DMS 273 treated with DMSO at 0.1 percent for 48 hours (cell line): ENCODE measurements at regions not wholly inside any gene's neighbourhood (a gene's known extent, or its start where the extent isn't known, plus 50 kb on each side); places are given as distances from the start of the nearest gene placed in this dataset.
"Not testable (repeated sequence)": the region's sequence is repeated elsewhere in the genome, so short reads cannot be mapped to it uniquely, and the experiment has no call there.

Experiments
- DNase-seq: peaks from one replicate; lab custom pipeline; 2025; lab: John Stamatoyannopoulos, UW

DNA sequence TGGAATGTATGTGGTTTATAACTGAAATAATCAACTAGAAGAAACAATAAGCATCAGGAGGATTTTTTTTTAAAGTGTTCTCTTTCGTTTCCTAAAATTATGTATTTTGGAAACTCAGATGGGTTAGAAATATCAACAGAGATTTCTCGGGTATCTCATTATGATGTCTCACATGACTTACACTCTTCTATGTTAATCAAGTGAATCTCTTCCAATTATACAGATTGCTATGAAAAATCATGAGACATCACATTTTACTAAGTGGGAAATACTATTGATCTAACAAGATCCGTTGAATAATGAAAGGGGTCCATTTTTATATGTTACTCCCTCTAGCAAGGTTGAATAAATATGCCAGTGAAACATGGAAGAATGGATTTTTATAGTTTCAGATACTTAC is 54.7 kb upstream of the NRIP1 start:
- no peak for DNase-seq

DNA sequence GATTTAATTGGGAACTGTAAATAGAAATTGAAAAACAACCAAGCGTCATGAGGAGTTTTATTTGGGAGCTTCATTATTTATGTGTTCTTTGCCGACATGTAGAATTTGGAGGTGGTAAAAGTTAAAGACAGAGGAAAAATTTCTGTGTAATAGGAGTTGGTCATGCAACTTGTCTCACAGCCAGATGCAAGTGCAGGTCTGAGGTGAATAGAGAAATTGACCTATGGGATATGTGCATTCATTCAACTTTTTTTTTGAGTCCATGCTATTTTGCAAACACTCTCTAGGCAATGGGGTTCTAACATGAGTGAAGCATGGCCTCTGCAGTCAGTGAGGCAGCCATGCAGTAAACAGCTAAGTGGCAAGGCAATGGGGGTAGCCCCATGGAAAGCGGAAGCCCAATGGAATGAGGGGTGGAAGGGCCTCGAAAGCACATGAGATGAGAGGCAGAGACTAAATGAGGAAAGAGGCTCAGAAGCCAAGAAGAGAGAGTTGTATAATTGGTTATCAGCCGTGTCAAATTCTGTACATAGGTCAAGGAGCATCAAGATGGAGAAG is 56.4 kb upstream of the NRIP1 start:
- no peak for DNase-seq

- DNase-seq: no peak
Observed at GRCh38 chr21:15121655-15122120, 56.9 kb upstream of the NRIP1 start.

DNA sequence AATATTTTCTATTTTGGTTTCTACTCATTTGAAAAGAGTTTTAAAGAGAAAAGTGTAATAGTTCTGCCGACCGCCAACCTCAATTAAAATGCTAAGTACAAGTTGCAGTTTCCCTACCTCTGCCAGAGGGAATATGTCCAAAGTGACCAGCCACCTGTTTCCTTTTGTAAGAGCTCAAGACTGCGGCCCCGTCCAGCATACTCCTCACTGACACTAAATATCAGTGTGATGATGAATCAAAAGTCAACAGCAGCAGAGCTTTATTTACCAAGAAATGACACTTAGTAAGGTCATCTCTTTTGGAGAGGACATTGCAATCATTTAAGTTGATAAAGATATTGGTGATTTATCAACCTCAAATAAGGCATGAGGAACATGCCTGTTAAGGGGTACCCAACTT is 57.4 kb upstream of the NRIP1 start:
- no peak for DNase-seq

DNA sequence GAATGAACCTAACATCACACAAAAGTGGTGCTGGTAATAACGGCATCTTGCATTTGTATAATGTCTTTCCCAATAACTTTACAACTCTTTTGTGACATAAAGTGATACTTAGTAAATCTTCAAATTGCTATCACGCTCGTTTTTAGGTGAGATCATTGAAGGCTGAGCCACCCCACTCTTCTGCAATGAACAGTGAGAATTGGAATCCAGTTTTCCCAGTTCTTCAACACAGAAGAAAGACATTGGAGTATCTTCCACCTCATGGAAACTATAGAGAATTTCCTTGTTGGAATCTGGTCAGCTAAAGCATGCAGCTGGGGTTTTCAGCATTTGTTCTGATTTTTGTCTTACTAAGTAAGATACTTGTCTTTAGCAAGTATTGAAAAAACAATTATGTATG is 59.9 kb upstream of the NRIP1 start:
- DNase-seq: no peak

DNA sequence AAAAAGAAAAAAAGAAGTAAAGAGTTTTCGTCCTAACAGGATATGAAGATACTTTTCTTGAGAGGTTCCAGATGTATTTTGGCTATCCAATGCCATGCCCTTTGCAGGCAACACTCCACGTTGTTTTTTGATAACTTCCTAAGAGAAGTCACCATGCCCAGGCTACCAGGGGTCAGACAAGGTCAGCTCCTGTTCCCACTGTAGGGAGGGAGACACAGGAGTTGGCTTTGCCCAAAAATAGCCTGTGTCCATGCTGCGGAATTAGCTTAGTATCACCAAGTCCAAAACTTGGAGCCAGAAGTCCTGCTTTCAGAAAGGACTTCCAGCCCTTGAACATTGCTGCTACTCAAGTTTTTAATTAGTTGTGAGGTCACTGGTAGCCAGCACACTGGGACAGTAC is 62.1 kb upstream of the NRIP1 start:
- no peak for DNase-seq

- no peak for DNase-seq
Observed at GRCh38 chr21:15127437-15127836, 62.6 kb upstream of the NRIP1 start.

DNA sequence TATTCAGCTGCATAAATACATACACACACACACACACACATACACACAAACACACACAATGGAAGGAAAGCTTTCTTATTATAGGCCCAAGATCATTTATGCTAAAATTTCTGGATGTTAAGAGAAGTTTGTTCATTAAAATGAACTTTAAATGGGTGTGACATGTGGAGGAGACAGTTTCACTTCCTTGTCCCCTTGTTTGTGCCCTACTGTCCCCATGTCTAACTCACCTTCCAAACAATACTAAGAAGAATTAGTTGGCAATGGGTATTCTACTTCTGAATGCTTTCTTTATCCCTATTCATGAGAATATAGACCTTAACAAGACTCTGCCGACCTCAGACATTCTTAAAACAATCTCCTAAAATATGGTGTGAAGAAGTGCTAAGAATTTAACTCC is 63.5 kb upstream of the NRIP1 start:
- DNase-seq: no peak

DNA sequence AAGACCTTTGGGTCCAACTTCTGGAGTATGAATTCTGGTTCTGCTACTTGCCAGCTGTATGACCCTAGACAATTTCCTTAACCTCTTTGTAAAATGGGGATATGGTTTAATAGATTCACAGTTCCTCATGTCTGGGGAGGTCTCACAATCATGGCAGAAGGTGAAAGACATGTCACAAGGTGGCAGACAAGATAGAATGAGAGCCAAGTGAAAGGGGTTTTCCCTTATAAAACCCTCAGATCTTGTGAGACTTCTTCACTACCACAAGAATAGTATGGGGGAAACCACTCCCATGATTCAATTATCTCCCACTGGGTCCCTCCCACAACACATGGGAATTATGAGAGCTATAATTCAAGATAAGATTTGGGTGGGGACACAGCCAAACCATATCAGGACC is 63.9 kb upstream of the NRIP1 start:
- not testable (repeated sequence) for DNase-seq

GRCh38 chr21:15130326-15130725 is 65.5 kb upstream of the NRIP1 start:
- DNase-seq: no peak

DNA sequence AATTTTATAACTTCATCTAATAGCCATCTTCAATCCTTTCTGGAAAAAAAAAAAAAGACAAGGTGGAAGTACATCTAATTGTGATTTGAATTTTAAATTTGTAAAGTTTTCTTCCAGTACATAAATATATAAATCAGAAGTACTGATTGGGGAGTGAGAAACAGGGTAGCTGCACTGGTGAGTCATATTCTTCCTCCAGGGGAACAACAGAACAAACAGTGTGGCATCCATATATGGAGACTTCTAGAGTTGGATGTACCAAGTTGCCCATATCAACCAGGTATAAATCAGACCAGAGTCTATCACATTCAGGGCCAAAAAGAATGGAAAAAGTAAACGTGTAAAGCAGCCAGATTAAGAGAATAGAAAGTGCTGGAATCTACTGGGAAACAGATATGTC is 66.0 kb upstream of the NRIP1 start:
- DNase-seq: no peak

- DNase-seq: no peak
Observed at GRCh38 chr21:15132781-15133180, 68.0 kb upstream of the NRIP1 start.

DNA sequence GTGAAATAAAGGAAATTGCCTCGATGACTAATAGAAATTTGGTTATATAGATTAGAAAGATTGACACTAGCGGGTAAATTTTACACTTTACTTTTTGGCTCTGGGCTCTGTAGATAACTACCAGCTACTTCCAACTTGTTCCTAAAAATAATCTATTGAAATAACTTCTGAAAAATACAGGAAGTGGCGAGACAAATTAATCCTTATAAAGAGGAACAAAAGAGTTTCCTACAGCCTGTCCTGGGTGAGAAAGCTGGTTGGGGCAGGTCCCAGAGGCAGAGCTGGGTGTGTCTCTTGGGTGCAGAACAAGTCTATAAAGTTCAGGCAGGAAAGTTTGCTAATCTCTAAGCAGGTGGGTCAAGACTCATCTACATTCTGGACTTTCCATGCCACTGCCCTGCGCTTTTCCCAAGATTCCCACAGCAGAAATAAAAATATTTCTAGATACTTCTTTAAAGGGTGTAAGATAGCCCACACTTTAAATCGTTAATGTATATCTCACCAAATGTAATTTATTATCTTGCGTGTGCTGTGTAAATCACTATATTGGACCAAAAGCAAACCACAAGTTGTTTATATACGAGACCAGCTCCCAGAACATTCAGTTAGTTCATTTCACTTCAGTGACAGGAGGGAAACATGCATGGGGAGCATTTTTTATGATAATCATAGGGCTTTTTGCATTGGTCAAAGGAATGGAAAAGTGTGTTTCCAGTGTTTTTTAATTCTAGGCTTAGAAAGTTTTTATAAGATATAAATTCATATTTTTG is 70.1 kb upstream of the NRIP1 start:
- DNase-seq: no peak

GRCh38 chr21:15135867-15136629 is 71.2 kb upstream of the NRIP1 start:
- no peak for DNase-seq

DNA sequence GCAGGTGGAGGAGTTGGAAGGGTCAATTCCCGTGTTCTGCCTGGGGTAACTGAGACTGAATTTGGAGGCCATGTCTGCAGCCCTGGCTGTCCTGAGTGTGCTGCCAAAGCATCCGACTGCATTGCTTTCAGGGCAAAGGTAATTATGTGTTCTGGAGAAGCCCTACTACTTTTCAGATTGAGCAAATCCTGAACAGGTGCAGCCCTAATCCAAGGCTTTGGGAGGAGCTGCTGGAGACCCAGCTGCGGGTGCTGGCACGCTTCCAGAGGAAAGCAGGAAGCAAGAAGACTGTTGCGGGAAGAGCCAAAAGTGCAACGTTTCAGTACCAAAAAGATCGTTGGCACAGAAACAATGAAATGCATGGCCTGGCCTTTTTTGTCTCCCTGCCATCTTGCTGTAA is 73.7 kb upstream of the NRIP1 start:
- DNase-seq: no peak

DNA sequence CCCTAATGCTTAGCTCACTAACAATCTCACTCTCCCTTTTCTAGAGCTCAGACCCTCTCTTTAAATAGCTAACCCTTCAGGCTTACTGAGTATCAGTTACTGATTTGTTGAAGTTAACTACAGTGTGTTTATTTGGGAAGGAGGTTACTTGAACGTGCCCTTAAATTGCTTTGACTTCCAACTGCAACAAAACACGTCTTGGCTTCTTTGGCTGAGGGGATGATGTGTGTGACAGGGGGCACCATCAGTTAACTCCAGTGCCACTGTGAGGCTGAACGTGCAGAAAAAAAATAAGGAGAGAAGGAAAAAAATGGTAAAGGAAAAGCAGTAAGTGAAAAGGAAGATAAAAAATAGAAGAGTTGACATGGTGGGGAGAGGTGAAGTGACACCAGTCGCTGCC is 75.1 kb upstream of the NRIP1 start:
- DNase-seq: no peak

DNA sequence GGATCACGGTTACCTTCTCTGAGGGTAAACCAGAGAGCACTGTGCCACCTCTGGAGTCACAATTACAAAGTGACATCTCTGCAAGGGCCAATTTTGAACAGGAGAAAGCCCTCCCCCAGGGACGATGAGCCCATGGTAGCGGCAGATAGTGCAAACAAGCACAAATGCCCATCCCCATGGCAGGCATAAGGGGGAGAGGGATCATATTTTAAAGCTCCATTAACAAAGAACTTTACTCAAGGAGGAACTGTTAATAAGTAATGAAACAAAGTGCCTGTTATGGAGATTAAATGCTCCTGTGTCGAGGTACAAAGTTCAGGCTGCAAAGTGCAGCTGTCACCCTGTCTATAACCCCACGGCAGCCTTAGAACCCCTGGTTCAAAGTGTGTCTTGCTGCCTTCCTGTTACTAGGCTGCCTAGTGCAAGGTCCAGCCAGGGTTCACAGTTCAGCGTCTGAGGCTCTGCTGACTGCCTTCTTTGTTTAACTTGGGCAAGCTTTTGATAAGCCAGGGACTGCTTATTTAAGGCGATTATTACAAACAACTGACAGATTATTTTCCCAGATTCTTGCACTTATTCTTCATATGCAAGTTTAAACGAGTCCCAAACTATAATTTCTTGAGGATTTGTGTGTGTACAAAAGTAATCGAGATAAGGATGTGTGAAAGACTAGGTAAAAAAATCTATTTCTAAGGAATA is 75.7 kb upstream of the NRIP1 start:
- DNase-seq: no peak

DNA sequence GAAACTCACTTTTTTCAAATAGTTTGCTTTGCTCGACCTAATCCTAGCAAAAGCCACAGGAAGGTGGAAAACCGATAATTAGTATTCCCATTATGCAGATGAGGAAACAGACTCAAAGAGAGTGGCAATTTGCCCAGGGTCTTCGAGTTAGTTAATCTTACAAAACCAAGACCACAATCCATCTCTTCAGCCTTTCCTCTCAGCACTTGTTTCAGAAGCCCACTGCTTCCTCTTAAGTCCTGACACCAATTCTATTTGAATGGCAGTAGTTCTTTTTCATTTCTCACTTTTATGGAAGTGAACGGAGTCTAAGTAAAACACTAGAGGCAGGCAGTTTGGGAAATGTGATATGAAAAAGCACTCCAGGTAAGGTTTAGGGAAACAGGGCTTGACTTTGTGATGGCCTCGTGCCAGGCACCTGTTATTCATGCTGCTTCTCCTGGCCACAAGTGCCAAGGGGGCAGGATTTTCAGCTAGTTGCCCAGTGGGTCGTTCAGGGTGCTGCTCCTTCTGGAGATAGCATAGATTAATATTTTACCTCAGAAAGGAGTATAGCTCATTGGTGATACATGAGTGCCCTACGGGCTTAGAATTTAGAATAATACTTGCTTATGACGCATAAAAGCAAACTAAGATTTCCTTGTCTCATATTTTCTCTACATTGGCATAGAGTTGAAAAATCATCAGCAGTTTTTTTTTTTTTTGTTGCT is 76.6 kb upstream of the NRIP1 start:
- DNase-seq: no peak

- no peak for DNase-seq
Observed at GRCh38 chr21:15144026-15144425, 79.2 kb upstream of the NRIP1 start.

DNA sequence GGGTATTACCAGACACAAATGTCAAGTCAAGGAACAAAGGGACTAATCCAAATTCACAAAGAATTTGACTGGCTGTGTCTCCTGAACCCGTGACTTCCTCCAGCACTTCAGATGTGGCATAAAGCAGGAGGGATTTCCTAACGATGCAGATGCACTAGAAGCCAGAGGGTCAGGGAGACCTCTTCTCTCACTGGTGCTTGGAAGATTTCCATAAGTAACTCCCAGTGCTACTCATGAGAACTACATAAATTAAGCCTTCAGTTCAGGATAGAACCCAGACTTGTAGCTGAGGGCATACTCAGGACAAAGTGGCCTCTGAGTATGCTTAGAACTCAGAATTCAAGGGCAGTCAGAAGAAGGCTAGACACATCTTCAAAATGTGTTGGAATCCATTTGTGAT is 83.6 kb upstream of the NRIP1 start:
- DNase-seq: no peak

- DNase-seq: no peak
Observed at GRCh38 chr21:15149600-15150224, 84.9 kb upstream of the NRIP1 start.
